ENCODE measurements at regions not wholly inside any gene's neighbourhood (a gene's known extent, or its start where the extent isn't known, plus 50 kb on each side); places are given as distances from the start of the nearest gene placed in this dataset.

DNA sequence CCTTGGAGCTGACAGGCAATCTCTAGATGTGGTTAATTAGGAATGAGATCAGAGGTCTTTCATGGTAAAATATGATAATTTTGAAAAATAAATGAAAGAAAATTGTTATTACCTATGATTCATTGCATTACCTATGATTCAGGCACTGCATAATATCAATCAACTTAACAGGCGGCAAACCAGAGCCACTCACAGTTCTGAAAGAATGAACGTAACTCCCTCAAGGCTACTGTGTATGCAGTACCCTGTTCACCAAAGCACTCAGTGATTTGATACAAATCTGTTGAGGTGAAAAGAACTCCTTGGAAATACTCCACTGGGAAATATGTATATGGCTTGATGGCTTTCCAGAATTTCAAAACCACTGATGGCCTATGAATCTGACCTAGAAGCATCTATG, 398.9 kb downstream of the ACTL7B start (continued):
- TF ChIP-seq, protein P1, sequence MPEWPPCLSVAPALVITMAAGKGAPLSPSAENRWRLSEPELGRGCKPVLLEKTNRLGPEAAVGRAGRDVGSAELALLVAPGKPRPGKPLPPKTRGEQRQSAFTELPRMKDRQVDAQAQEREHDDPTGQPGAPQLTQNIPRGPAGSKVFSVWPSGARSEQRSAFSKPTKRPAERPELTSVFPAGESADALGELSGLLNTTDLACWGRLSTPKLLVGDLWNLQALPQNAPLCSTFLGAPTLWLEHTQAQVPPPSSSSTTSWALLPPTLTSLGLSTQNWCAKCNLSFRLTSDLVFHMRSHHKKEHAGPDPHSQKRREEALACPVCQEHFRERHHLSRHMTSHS (tag by site-specific recombination; IDR thresholded peaks at IDR 0.05) = no peak
- TF ChIP-seq GLI4 (tag by site-specific recombination; IDR thresholded peaks at IDR 0.05) (no peak), FEZF1 (tag by site-specific recombination; IDR thresholded peaks at IDR 0.05) (no peak), ZNF366 (tag by site-specific recombination; conservative IDR thresholded peaks at IDR 0.05) (no peak), ZBTB17 (tag by site-specific recombination; IDR thresholded peaks at IDR 0.05) (no peak), ZNF670 (tag by site-specific recombination; IDR thresholded peaks at IDR 0.05; ENCODE audit: low read depth) (no peak), SETDB1 (IDR thresholded peaks at IDR 0.05; ENCODE audit: insufficient read length, low read length) (no peak)

DNA sequence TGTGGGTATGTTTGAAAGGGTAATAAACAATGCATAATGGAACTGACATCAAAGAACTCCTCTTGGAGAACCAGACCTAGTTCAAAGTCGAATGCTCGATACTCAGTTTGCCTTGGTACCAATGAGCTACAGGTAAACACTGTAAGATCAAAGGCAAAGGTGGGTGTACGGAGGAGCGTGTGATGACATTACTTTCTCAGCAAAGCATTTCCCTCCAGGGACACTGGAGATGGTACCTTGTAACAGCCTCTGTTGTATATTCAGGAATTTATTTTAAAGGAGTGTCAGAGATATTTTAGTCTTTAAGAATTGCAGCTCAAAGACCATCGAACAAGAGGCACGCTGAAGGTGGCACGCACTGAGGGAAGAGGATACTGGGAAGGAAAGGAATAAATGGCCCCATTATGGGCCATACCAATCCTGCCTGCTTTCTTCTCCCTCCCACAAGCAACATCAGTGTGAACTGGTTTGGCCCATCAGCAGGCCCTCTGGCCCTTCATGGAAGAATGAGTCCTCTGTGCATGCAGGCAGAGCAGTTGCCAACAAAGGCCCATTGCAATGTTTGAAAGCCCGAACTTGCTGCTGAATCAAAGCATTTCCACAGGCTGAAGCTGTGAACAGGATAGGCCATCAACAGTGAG, 410.2 kb downstream of the ACTL7B start:
- CTCF ChIA-PET = interaction anchor here (0.6 kb wide), 1 partner anchor 948 kb away, joined by 3 read pairs; no protein-coding TSS in a partner anchor
- Histone ChIP-seq H3K9me3 (ENCODE audit: control insufficient read depth, insufficient read depth, low read depth, low read length) (no peaks in the 10 kb centered on the region), H3K36me3 (ENCODE audit: control insufficient read depth in 2 of 2, insufficient read depth in 1 of 2, low read length in 2 of 2) (no peaks in the 10 kb centered on the region), H3K4me1 (ENCODE audit: control insufficient read depth, insufficient read depth, low read length) (peaks cover 5% of the 10 kb centered on the region; the same call in 1 of the 2 replicates), H3K4me3 (ENCODE audit: low read depth, low read length) (no peak overlapping the region), H3K27ac (ENCODE audit: extremely low read depth, low read depth, low read length) (no peak overlapping the region)
- POLR2A ChIA-PET = no interaction called here
- no peak for TF ChIP-seq ZNF654 (tag by site-specific recombination; IDR thresholded peaks at IDR 0.05; ENCODE audit: low read depth)

DNA sequence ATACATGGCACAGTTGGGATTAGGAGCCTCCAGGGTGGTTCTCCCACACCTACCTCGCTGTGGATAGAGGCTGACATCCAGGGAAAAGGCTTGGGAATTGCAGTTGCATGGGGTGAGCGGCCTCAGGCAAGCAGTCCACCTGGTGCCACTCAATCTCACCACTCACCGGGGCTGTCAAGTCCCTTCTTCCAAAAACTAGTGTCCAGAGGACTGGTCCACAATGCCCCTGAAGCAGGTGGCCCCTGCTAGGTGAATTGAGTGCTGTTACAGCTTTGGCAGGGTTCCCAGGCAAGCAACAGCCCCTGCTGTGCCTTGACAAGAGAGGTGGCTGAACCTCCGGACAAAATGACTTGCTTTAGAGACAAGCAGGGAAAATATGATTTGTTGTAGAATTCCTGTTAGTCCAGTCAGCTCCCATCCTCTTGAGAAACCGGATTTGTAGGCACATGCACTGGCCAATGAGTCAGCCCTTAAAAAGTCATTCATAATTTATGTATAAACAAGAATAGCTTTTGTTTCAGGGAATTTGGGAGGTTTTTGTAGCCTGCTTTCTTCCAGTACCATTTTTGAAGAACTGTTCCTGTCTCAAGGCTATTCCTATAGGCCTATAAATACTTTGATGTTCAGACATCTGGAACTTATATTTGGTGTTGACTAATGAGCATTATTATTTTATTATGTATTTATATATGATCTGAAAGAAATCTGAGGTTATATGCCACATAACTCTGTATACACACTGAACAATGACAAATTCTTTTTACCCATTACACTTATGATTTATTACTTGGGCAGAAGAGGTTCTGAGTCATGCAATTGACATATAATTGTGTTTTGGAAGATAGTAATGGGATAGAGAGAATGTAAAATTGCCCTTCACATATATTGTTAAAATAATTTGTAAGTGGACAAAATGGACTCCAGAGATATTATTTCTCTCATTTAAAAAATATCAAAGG, 411.1 kb downstream of the ACTL7B start:
- CTCF ChIA-PET = no interaction called here

More for the DNA sequence above, 411.1 kb downstream of the ACTL7B start:
- Histone ChIP-seq H3K27ac (ENCODE audit: extremely low read depth, low read depth, low read length) (no peak overlapping the region), H3K9me3 (ENCODE audit: control insufficient read depth, insufficient read depth, low read depth, low read length) (no peaks in the 10 kb centered on the region), H3K4me1 (ENCODE audit: control insufficient read depth, insufficient read depth, low read length) (peaks cover 5% of the 10 kb centered on the region; the same call in 1 of the 2 replicates), H3K36me3 (ENCODE audit: control insufficient read depth in 2 of 2, insufficient read depth in 1 of 2, low read length in 2 of 2) (no peaks in the 10 kb centered on the region), H3K4me3 (ENCODE audit: low read depth, low read length) (no peak overlapping the region)
- TF ChIP-seq ZXDB (tag by site-specific recombination; IDR thresholded peaks at IDR 0.05) (0 out of 2 replicates have a peak, but pooled peaks have one; percentile 16), SCRT2 (tag by site-specific recombination; IDR thresholded peaks at IDR 0.05) (0 out of 2 replicates have a peak, but pooled peaks have one; percentile 24), MYNN (tag by site-specific recombination; IDR thresholded peaks at IDR 0.05; ENCODE audit: borderline replicate concordance) (no peak), ZNF776 (tag by site-specific recombination; IDR thresholded peaks at IDR 0.05; ENCODE audit: borderline replicate concordance) (no peak), ZBTB20 (tag by site-specific recombination; IDR thresholded peaks at IDR 0.05) (0 out of 2 replicates have a peak, but pooled peaks have one; percentile 29), MEIS1 (CRISPR knock-in tag; IDR thresholded peaks at IDR 0.05; ENCODE audit: borderline replicate concordance) (0 out of 2 replicates have a peak, but pooled peaks have one; percentile 7), ZNF707 (tag by site-specific recombination; IDR thresholded peaks at IDR 0.05) (no peak), ZNF223 (tag by site-specific recombination; IDR thresholded peaks at IDR 0.05) (no peak)
- TF ChIP-seq, protein P2, sequence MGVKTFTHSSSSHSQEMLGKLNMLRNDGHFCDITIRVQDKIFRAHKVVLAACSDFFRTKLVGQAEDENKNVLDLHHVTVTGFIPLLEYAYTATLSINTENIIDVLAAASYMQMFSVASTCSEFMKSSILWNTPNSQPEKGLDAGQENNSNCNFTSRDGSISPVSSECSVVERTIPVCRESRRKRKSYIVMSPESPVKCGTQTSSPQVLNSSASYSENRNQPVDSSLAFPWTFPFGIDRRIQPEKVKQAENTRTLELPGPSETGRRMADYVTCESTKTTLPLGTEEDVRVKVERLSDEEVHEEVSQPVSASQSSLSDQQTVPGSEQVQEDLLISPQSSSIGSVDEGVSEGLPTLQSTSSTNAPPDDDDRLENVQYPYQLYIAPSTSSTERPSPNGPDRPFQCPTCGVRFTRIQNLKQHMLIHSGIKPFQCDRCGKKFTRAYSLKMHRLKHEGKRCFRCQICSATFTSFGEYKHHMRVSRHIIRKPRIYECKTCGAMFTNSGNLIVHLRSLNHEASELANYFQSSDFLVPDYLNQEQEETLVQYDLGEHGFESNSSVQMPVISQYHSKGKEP (tag by site-specific recombination; IDR thresholded peaks at IDR 0.05) = no peak
- TF ChIP-seq, protein P3, sequence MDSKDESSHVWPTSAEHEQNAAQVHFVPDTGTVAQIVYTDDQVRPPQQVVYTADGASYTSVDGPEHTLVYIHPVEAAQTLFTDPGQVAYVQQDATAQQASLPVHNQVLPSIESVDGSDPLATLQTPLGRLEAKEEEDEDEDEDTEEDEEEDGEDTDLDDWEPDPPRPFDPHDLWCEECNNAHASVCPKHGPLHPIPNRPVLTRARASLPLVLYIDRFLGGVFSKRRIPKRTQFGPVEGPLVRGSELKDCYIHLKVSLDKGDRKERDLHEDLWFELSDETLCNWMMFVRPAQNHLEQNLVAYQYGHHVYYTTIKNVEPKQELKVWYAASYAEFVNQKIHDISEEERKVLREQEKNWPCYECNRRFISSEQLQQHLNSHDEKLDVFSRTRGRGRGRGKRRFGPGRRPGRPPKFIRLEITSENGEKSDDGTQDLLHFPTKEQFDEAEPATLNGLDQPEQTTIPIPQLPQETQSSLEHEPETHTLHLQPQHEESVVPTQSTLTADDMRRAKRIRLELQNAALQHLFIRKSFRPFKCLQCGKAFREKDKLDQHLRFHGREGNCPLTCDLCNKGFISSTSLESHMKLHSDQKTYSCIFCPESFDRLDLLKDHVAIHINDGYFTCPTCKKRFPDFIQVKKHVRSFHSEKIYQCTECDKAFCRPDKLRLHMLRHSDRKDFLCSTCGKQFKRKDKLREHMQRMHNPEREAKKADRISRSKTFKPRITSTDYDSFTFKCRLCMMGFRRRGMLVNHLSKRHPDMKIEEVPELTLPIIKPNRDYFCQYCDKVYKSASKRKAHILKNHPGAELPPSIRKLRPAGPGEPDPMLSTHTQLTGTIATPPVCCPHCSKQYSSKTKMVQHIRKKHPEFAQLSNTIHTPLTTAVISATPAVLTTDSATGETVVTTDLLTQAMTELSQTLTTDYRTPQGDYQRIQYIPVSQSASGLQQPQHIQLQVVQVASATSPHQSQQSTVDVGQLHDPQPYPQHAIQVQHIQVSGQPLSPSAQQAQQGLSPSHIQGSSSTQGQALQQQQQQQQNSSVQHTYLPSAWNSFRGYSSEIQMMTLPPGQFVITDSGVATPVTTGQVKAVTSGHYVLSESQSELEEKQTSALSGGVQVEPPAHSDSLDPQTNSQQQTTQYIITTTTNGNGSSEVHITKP (tag by site-specific recombination; IDR thresholded peaks at IDR 0.05) = peak; percentile 72
- POLR2A ChIA-PET = no interaction called here
